Endothelial cell of umbilical vein (primary cell): ENCODE measurements at regions not wholly inside any gene's neighbourhood (a gene's known extent, or its start where the extent isn't known, plus 50 kb on each side); places are given as distances from the start of the nearest gene placed in this dataset.

Experiments
- EZH2 ChIP-seq: IDR thresholded peaks from 2 replicates; pipeline ENCODE4 v1.6.1; 2012; ENCODE audit warnings: borderline replicate concordance, low read depth, mild to moderate bottlenecking, moderate library complexity, low read length, inconsistent platforms; ENCODE audit not compliant: severe bottlenecking
- FOS ChIP-seq: IDR thresholded peaks from 2 replicates; pipeline ENCODE4 v1.6.1; 2011; ENCODE audit warnings: mild to moderate bottlenecking, low read length, moderate library complexity, borderline replicate concordance; ENCODE audit not compliant: insufficient read depth
- JUN ChIP-seq: IDR thresholded peaks from 2 replicates; pipeline ENCODE4 v1.6.1; 2011; ENCODE audit warnings: borderline replicate concordance, low read depth; ENCODE audit not compliant: insufficient read length, insufficient read depth
- MYC ChIP-seq: IDR thresholded peaks from one replicate; pipeline ENCODE4 v1.6.1; 2011; ENCODE audit warnings: mild to moderate bottlenecking, low read depth, low read length
- POLR2A ChIP-seq: IDR thresholded peaks from 2 replicates; pipeline ENCODE4 v1.6.1; 2012; ENCODE audit warnings: low read depth, mild to moderate bottlenecking, control low read depth, low read length
- POLR2AphosphoS5 ChIP-seq: IDR thresholded peaks from 2 replicates; pipeline ENCODE4 v1.6.1; 2012; ENCODE audit warnings: low read depth, mild to moderate bottlenecking, control low read depth, low read length, moderate library complexity; ENCODE audit not compliant: insufficient read depth
- TF ChIP-seq, protein P1 (sequence below), 2 donors: IDR thresholded peaks; 1 replicate in 1 of 2; 2 replicates in 1 of 2; pipeline ENCODE4 v1.5.1; 2011; ENCODE audit warnings: low read length in 2 of 2, mild to moderate bottlenecking in 2 of 2, moderate library complexity in 2 of 2, control low read depth in 1 of 2, inconsistent platforms in 1 of 2, low read depth in 1 of 2; ENCODE audit not compliant: insufficient read depth in 1 of 2; ENCODE audit errors: extremely low read depth in 1 of 2
- TF ChIP-seq, protein P2 (sequence below): IDR thresholded peaks from 2 replicates; pipeline ENCODE4 v1.6.1; 2011; ENCODE audit not compliant: insufficient read depth, insufficient read length

DNA sequence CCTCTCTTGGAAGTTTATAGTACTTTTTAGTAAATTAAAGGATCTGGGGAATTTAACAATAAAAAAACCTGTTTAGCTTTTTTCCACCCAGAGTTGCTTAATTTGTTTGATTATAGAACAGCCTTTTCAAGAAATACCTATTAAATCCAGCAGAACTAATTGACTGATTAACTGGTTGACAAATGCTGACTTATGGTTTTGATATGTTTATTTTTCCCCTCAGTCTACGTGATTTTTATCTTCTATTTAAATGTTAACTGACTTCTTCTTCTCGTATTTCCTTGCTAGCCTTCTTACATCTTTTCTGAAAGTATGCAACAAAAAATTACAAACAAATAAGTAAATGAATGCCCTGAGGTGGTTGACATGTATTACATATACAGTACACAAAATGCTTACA is 302.9 kb upstream of the SPAG17 start:
- TF ChIP-seq, protein P1, sequence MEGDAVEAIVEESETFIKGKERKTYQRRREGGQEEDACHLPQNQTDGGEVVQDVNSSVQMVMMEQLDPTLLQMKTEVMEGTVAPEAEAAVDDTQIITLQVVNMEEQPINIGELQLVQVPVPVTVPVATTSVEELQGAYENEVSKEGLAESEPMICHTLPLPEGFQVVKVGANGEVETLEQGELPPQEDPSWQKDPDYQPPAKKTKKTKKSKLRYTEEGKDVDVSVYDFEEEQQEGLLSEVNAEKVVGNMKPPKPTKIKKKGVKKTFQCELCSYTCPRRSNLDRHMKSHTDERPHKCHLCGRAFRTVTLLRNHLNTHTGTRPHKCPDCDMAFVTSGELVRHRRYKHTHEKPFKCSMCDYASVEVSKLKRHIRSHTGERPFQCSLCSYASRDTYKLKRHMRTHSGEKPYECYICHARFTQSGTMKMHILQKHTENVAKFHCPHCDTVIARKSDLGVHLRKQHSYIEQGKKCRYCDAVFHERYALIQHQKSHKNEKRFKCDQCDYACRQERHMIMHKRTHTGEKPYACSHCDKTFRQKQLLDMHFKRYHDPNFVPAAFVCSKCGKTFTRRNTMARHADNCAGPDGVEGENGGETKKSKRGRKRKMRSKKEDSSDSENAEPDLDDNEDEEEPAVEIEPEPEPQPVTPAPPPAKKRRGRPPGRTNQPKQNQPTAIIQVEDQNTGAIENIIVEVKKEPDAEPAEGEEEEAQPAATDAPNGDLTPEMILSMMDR (IDR thresholded peaks at IDR 0.05; ENCODE audit: extremely low read depth in 1 of 2, insufficient read depth in 1 of 2, low read depth in 1 of 2, low read length in 2 of 2): no peak
- TF ChIP-seq POLR2A: no peak
- no peak for TF ChIP-seq JUN
- no peak for TF ChIP-seq EZH2
- TF ChIP-seq MYC: no peak
- TF ChIP-seq, protein P2, sequence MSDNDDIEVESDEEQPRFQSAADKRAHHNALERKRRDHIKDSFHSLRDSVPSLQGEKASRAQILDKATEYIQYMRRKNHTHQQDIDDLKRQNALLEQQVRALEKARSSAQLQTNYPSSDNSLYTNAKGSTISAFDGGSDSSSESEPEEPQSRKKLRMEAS: no peak
- TF ChIP-seq POLR2AphosphoS5: no peak
- no peak for TF ChIP-seq FOS
